HEK293 (cell line): ENCODE measurements at regions not wholly inside any gene's neighbourhood (a gene's known extent, or its start where the extent isn't known, plus 50 kb on each side); places are given as distances from the start of the nearest gene placed in this dataset.
A peak's percentile ranks its signal among the peaks of the same experiment; 100 is the strongest.

Experiments used
- CTCF ChIA-PET: fragments of 350-600 bp; formaldehyde crosslinking; extraction: SDS; loops from one replicate; lab custom pipeline; 2021; ENCODE audit warnings: antibody characterized with exemption; lab: Yijun Ruan, JAX
- POLR2A ChIA-PET: fragments of 300-600 bp; formaldehyde crosslinking; extraction: SDS; loops from one replicate; lab custom pipeline; 2020; ENCODE audit warnings: antibody characterized with exemption, inconsistent platforms; lab: Yijun Ruan, JAX
- H3K27ac ChIP-seq: fragments of 200-500 bp; sonication (Bioruptor generic); 2 replicates; pipeline ENCODE4 v1.5.1; 2014; ENCODE audit warnings: low read depth, low read length, control low read depth, inconsistent platforms; ENCODE audit errors: extremely low read depth
- H3K36me3 ChIP-seq, 2 experiments: fragments of 200-500 bp in 1 of 2; sonication (Bioruptor generic) in 1 of 2; 1 replicate in 1 of 2; 2 replicates in 1 of 2; pipeline ENCODE4 v1.5.1; 2014 to 2017; ENCODE audit warnings: inconsistent platforms in 2 of 2, low read length in 2 of 2; ENCODE audit not compliant: control insufficient read depth in 2 of 2, insufficient read depth in 1 of 2
- H3K4me1 ChIP-seq: fragments of 200-500 bp; sonication (Bioruptor generic); 2 replicates; pipeline ENCODE4 v1.5.1; 2014; ENCODE audit warnings: mild to moderate bottlenecking, low read length, inconsistent platforms; ENCODE audit not compliant: control insufficient read depth, insufficient read depth
- H3K4me3 ChIP-seq: 2 replicates; pipeline ENCODE4 v1.5.1; 2011; ENCODE audit warnings: low read depth, mild to moderate bottlenecking, control low read depth, low read length, moderate library complexity
- H3K9me3 ChIP-seq: fragments of 200-500 bp; sonication (Bioruptor generic); 2 replicates; pipeline ENCODE4 v1.5.1; 2014; ENCODE audit warnings: low read depth, low read length, inconsistent platforms; ENCODE audit not compliant: control insufficient read depth, insufficient read depth
- BCL11A ChIP-seq: fragments of 450-650 bp; formaldehyde crosslinking; IDR thresholded peaks from 2 replicates; pipeline ENCODE4 v1.5.1; 2016; ENCODE audit warnings: low read depth, missing biosample characterization, missing genetic modification characterization
- FEZF1 ChIP-seq: fragments of 450-650 bp; formaldehyde crosslinking; IDR thresholded peaks from 2 replicates; pipeline ENCODE4 v1.5.1; 2016; ENCODE audit warnings: missing biosample characterization, missing genetic modification characterization
- GLI2 ChIP-seq: fragments of 450-650 bp; formaldehyde crosslinking; IDR thresholded peaks from 2 replicates; pipeline ENCODE4; 2017; ENCODE audit warnings: missing biosample characterization, missing genetic modification characterization, low read depth, borderline replicate concordance
- GLIS1 ChIP-seq: fragments of 450-650 bp; formaldehyde crosslinking; IDR thresholded peaks from 2 replicates; pipeline ENCODE4 v1.5.1; 2016; ENCODE audit warnings: missing biosample characterization, missing genetic modification characterization
- KLF1 ChIP-seq: fragments of 450-650 bp; formaldehyde crosslinking; IDR thresholded peaks from 2 replicates; pipeline ENCODE4 v1.5.1; 2016; ENCODE audit warnings: missing biosample characterization, missing genetic modification characterization
- OSR2 ChIP-seq: fragments of 450-650 bp; formaldehyde crosslinking; IDR thresholded peaks from 2 replicates; pipeline ENCODE4 v1.5.1; 2016; ENCODE audit warnings: missing biosample characterization, missing genetic modification characterization
- OVOL3 ChIP-seq: fragments of 450-650 bp; formaldehyde crosslinking; IDR thresholded peaks from 2 replicates; pipeline ENCODE4 v1.5.1; 2016; ENCODE audit warnings: missing biosample characterization, missing genetic modification characterization
- WT1 ChIP-seq: fragments of 450-650 bp; formaldehyde crosslinking; IDR thresholded peaks from 2 replicates; pipeline ENCODE4 v1.5.1; 2016; ENCODE audit warnings: missing biosample characterization, missing genetic modification characterization
- ZBTB17 ChIP-seq: fragments of 450-650 bp; formaldehyde crosslinking; IDR thresholded peaks from 2 replicates; pipeline ENCODE4 v1.5.1; 2016; ENCODE audit warnings: missing biosample characterization, missing genetic modification characterization
- ZBTB20 ChIP-seq: fragments of 450-650 bp; formaldehyde crosslinking; IDR thresholded peaks from 2 replicates; pipeline ENCODE4 v1.5.1; 2016; ENCODE audit warnings: missing biosample characterization, missing genetic modification characterization
- ZBTB26 ChIP-seq: fragments of 450-650 bp; formaldehyde crosslinking; optimal IDR thresholded peaks from 2 replicates; pipeline ENCODE3; 2016; ENCODE audit warnings: missing biosample characterization, mild to moderate bottlenecking, missing genetic modification characterization
- ZEB2 ChIP-seq: fragments of 450-650 bp; formaldehyde crosslinking; IDR thresholded peaks from 2 replicates; pipeline ENCODE4 v1.5.1; 2016; ENCODE audit warnings: missing biosample characterization, missing genetic modification characterization
- ZNF16 ChIP-seq: fragments of 450-650 bp; formaldehyde crosslinking; IDR thresholded peaks from 2 replicates; pipeline ENCODE4 v1.5.1; 2016; ENCODE audit warnings: low read depth, missing biosample characterization, missing genetic modification characterization
- ZNF184 ChIP-seq: fragments of 450-650 bp; IDR thresholded peaks from 2 replicates; pipeline ENCODE4 v1.5.1; 2018; ENCODE audit warnings: missing biosample characterization, mild to moderate bottlenecking, missing genetic modification characterization
- ZNF266 ChIP-seq: fragments of 450-650 bp; formaldehyde crosslinking; IDR thresholded peaks from 2 replicates; pipeline ENCODE4 v1.5.1; 2016; ENCODE audit warnings: missing biosample characterization, missing genetic modification characterization, low read depth
- ZNF280C ChIP-seq: fragments of 450-650 bp; formaldehyde crosslinking; IDR thresholded peaks from 2 replicates; pipeline ENCODE4 v1.5.1; 2016; ENCODE audit warnings: missing biosample characterization, missing genetic modification characterization
- ZNF510 ChIP-seq: fragments of 450-650 bp; formaldehyde crosslinking; IDR thresholded peaks from 2 replicates; pipeline ENCODE4 v1.5.1; 2018; ENCODE audit warnings: mild to moderate bottlenecking, missing genetic modification characterization, missing biosample characterization; ENCODE audit not compliant: insufficient replicate concordance
- ZNF561 ChIP-seq: fragments of 450-650 bp; IDR thresholded peaks from 2 replicates; pipeline ENCODE4 v1.5.1; 2018; ENCODE audit warnings: missing biosample characterization, missing genetic modification characterization, borderline replicate concordance
- ZNF600 ChIP-seq: fragments of 450-650 bp; formaldehyde crosslinking; IDR thresholded peaks from 2 replicates; pipeline ENCODE4 v1.5.1; 2016; ENCODE audit warnings: missing biosample characterization, missing genetic modification characterization
- ZNF626 ChIP-seq: fragments of 450-650 bp; sonication (Bioruptor Pico); formaldehyde crosslinking; IDR thresholded peaks from 2 replicates; pipeline ENCODE4 v1.5.1; 2018; ENCODE audit warnings: missing biosample characterization, missing genetic modification characterization, inconsistent platforms
- ZNF654 ChIP-seq: fragments of 450-650 bp; formaldehyde crosslinking; IDR thresholded peaks from 2 replicates; pipeline ENCODE4 v1.5.1; 2016; ENCODE audit warnings: low read depth, missing biosample characterization, missing genetic modification characterization
- ZNF776 ChIP-seq: fragments of 450-650 bp; formaldehyde crosslinking; IDR thresholded peaks from 2 replicates; pipeline ENCODE4 v1.5.0; 2017; ENCODE audit warnings: missing biosample characterization, missing genetic modification characterization, borderline replicate concordance
- ZNF843 ChIP-seq: fragments of 450-650 bp; formaldehyde crosslinking; IDR thresholded peaks from 2 replicates; pipeline ENCODE4 v1.5.1; 2016; ENCODE audit warnings: missing biosample characterization, missing genetic modification characterization
- ZXDB ChIP-seq: fragments of 450-650 bp; formaldehyde crosslinking; IDR thresholded peaks from 2 replicates; pipeline ENCODE4 v1.5.1; 2016; ENCODE audit warnings: missing biosample characterization, missing genetic modification characterization

- Histone ChIP-seq H3K9me3 (no peaks in the 10 kb centered on the region), H3K36me3 (no peaks in the 10 kb centered on the region), H3K27ac (no peak overlapping the region)
- TF ChIP-seq ZNF626 (tag by site-specific recombination) (no peak), ZBTB20 (peak; percentile 74)
- TF ChIP-seq, all 188 proteins: peak for 1
- POLR2A ChIA-PET = no interaction called here
- Histone ChIP-seq H3K4me3 (no peak overlapping the region), H3K4me1 (no peaks in the 10 kb centered on the region)
- CTCF ChIA-PET = interaction anchor here (0.6 to 0.7 kb wide), 2 partner anchors 16 to 328 kb away, joined by 3 to 4 read pairs; no protein-coding TSS in a partner anchor
These were observed 343.0 kb upstream of the DYNLRB2 start for GRCh38 chr16:80197741-80198201.

- no peaks in the 10 kb centered on the region for H3K36me3 ChIP-seq
- TF ChIP-seq ZNF510 (tag by site-specific recombination) = no peak
- TF ChIP-seq ZNF654 (tag by site-specific recombination) = no peak
- no peak for TF ChIP-seq GLIS1 (tag by site-specific recombination)
- TF ChIP-seq, all 188 proteins: peak for 0
- H3K4me3 ChIP-seq = no peak overlapping the region
- ChIA-PET CTCF (no interaction called here), POLR2A (no interaction called here)
- no peak overlapping the region for H3K27ac ChIP-seq
- H3K9me3 ChIP-seq = no peaks in the 10 kb centered on the region
- peaks cover 13% of the 10 kb centered on the region for H3K4me1 ChIP-seq
These were observed 348.9 kb upstream of the DYNLRB2 start for GRCh38 chr16:80191928-80192327.

GRCh38 chr16:80189476-80190175, 351.2 kb upstream of the DYNLRB2 start:
- CTCF ChIA-PET = interaction anchor here (1.0 kb wide), 1 partner anchor 277 kb away, joined by 4 read pairs; no protein-coding TSS in a partner anchor
- no peaks in the 10 kb centered on the region for H3K36me3 ChIP-seq
- peaks cover 13% of the 10 kb centered on the region for H3K4me1 ChIP-seq
- POLR2A ChIA-PET = no interaction called here
- TF ChIP-seq OSR2 (tag by site-specific recombination) = peak; percentile 46; the same call in 1 of the 2 replicates
- 0 out of 2 replicates have a peak, but pooled peaks have one; percentile 33 for TF ChIP-seq KLF1
- TF ChIP-seq WT1 = peak; percentile 64
- TF ChIP-seq BCL11A (tag by site-specific recombination) = peak; percentile 56
- no peak for TF ChIP-seq ZNF266 (tag by site-specific recombination)
- TF ChIP-seq ZNF184 (tag by site-specific recombination) = no peak
- peak; percentile 72 for TF ChIP-seq GLIS1 (tag by site-specific recombination)
- TF ChIP-seq ZNF843 (tag by site-specific recombination) = peak; percentile 65
- TF ChIP-seq ZEB2 (tag by site-specific recombination) = peak; percentile 36; the same call in 1 of the 2 replicates
- no peak for TF ChIP-seq ZNF776
- no peak for TF ChIP-seq ZBTB17 (tag by site-specific recombination)
- peak; percentile 62; the same call in 1 of the 2 replicates for TF ChIP-seq ZXDB (tag by site-specific recombination)
- TF ChIP-seq FEZF1 (tag by site-specific recombination) = peak; percentile 68
- TF ChIP-seq ZNF561 = 0 out of 2 replicates have a peak, but pooled peaks have one; percentile 66
- TF ChIP-seq OVOL3 = 0 out of 2 replicates have a peak, but pooled peaks have one; percentile 65
- TF ChIP-seq GLI2 (tag by site-specific recombination) = 0 out of 2 replicates have a peak, but pooled peaks have one; percentile 7
- no peaks in the 10 kb centered on the region for H3K9me3 ChIP-seq
- H3K4me3 ChIP-seq = no peak overlapping the region
- 0 out of 2 replicates have a peak overlapping the region, but pooled peaks have one; percentile 13 for H3K27ac ChIP-seq

GRCh38 chr16:80176114-80176513, 364.7 kb upstream of the DYNLRB2 start:
- Histone ChIP-seq H3K4me3 (no peak overlapping the region), H3K27ac (no peak overlapping the region), H3K9me3 (no peaks in the 10 kb centered on the region), H3K4me1 (no peaks in the 10 kb centered on the region), H3K36me3 (no peaks in the 10 kb centered on the region)
- CTCF ChIA-PET = no interaction called here
- POLR2A ChIA-PET = no interaction called here
- TF ChIP-seq ZNF16 (tag by site-specific recombination) (no peak), ZBTB26 (tag by site-specific recombination) (no peak), ZNF280C (tag by site-specific recombination) (no peak), ZNF600 (tag by site-specific recombination) (no peak)
